NCI-H1930 (cell line): ENCODE measurements at regions not wholly inside any gene's neighbourhood (a gene's known extent, or its start where the extent isn't known, plus 50 kb on each side); places are given as distances from the start of the nearest gene placed in this dataset.

Experiments
- DNase-seq, 2 experiments: peaks; one replicate each; lab custom pipeline; 2025; lab: John Stamatoyannopoulos, UW

- no peak for DNase-seq
Observed at GRCh38 chr12:43665091-43665490, 93.5 kb downstream of the PUS7L start.

GRCh38 chr12:43662736-43663135 lies 95.9 kb downstream of the PUS7L start:
- no peak for DNase-seq

- no peak for DNase-seq
Observed at GRCh38 chr12:43655586-43655985, 103.0 kb downstream of the PUS7L start.

- peak; percentile 89 to 96 for DNase-seq
Observed at GRCh38 chr12:43653917-43654316, 101.9 kb upstream of the ADAMTS20 start.

GRCh38 chr12:43653289-43653915 lies 101.4 kb upstream of the ADAMTS20 start:
- no peak for DNase-seq

- no peak for DNase-seq
Observed at GRCh38 chr12:43648636-43649035, 96.6 kb upstream of the ADAMTS20 start.

GRCh38 chr12:43638806-43639205 lies 86.8 kb upstream of the ADAMTS20 start:
- DNase-seq, result no peak

- DNase-seq, result no peak
Observed at GRCh38 chr12:43636725-43637463, 84.9 kb upstream of the ADAMTS20 start.

GRCh38 chr12:43621262-43621661 lies 69.3 kb upstream of the ADAMTS20 start:
- no peak for DNase-seq

- no peak for DNase-seq
Observed at GRCh38 chr12:43602738-43603137, 50.7 kb upstream of the ADAMTS20 start.
